GM21367 (cell line): ENCODE measurements at regions not wholly inside any gene's neighbourhood (a gene's known extent, or its start where the extent isn't known, plus 50 kb on each side); places are given as distances from the start of the nearest gene placed in this dataset.
"Not testable (repeated sequence)": the region's sequence is repeated elsewhere in the genome, so short reads cannot be mapped to it uniquely, and the experiment has no call there.

Source experiments
- ATAC-seq: cut with Tn5 transposase; IDR thresholded peaks from one replicate; pipeline ENCODE4 v1.9.1; 2021; ENCODE audit not compliant: unreplicated experiment

GRCh38 chr18:71405169-71405809, 1116.4 kb downstream of the SOCS6 start:
- no peak for ATAC-seq

- no peak for ATAC-seq
Observed at GRCh38 chr18:71403501-71403900, 1114.7 kb downstream of the SOCS6 start.

GRCh38 chr18:71398531-71398930, 1109.7 kb downstream of the SOCS6 start:
- no peak for ATAC-seq

- no peak for ATAC-seq
Observed at GRCh38 chr18:71388148-71388547, 1099.3 kb downstream of the SOCS6 start.

GRCh38 chr18:71374294-71375000, 1085.6 kb downstream of the SOCS6 start:
- ATAC-seq, result no peak

- ATAC-seq, result no peak
Observed at GRCh38 chr18:71371951-71372605, 1083.2 kb downstream of the SOCS6 start.

- ATAC-seq, result no peak
Observed at GRCh38 chr18:71370671-71371445, 1082.0 kb downstream of the SOCS6 start.

- ATAC-seq, result no peak
Observed at GRCh38 chr18:71370095-71370494, 1081.2 kb downstream of the SOCS6 start.

- ATAC-seq, result no peak
Observed at GRCh38 chr18:71362140-71362539, 1073.3 kb downstream of the SOCS6 start.

GRCh38 chr18:71355599-71355998, 1066.8 kb downstream of the SOCS6 start:
- ATAC-seq, result not testable (repeated sequence)

GRCh38 chr18:71352618-71353017, 1063.8 kb downstream of the SOCS6 start:
- ATAC-seq, result no peak

GRCh38 chr18:71336576-71337210, 1047.8 kb downstream of the SOCS6 start:
- ATAC-seq, result no peak

- ATAC-seq, result no peak
Observed at GRCh38 chr18:71329563-71329962, 1040.7 kb downstream of the SOCS6 start.

- no peak for ATAC-seq
Observed at GRCh38 chr18:71329114-71329513, 1040.3 kb downstream of the SOCS6 start.

GRCh38 chr18:71327850-71328249, 1039.0 kb downstream of the SOCS6 start:
- ATAC-seq, result no peak

- no peak for ATAC-seq
Observed at GRCh38 chr18:71327441-71327840, 1038.6 kb downstream of the SOCS6 start.

- ATAC-seq, result no peak
Observed at GRCh38 chr18:71326826-71327225, 1038.0 kb downstream of the SOCS6 start.

GRCh38 chr18:71324356-71324755, 1035.5 kb downstream of the SOCS6 start:
- ATAC-seq, result no peak

GRCh38 chr18:71322201-71322600, 1033.4 kb downstream of the SOCS6 start:
- no peak for ATAC-seq

GRCh38 chr18:71321319-71321718, 1032.5 kb downstream of the SOCS6 start:
- ATAC-seq, result no peak

- ATAC-seq, result no peak
Observed at GRCh38 chr18:71304856-71305255, 1016.0 kb downstream of the SOCS6 start.
